GM20000 (cell line): ENCODE measurements at regions not wholly inside any gene's neighbourhood (a gene's known extent, or its start where the extent isn't known, plus 50 kb on each side); places are given as distances from the start of the nearest gene placed in this dataset.

ENCODE experiments used
- DNase-seq: peaks from one replicate; pipeline ENCODE4 v3.0.0; 2012; ENCODE audit warnings: low spot score
- CTCF ChIP-seq: IDR thresholded peaks from 2 replicates; pipeline ENCODE4 v1.5.1; 2012; ENCODE audit warnings: mild to moderate bottlenecking, control low read depth; ENCODE audit errors: extremely low read depth, missing control alignments

GRCh38 chr12:40632171-40632570 lies 60.1 kb upstream of the CNTN1 start:
- TF ChIP-seq CTCF = no peak
- no peak for DNase-seq

- TF ChIP-seq CTCF = no peak
- no peak for DNase-seq
Observed at GRCh38 chr12:40632933-40633332, 59.3 kb upstream of the CNTN1 start.

GRCh38 chr12:40634517-40635131 lies 57.6 kb upstream of the CNTN1 start:
- no peak for DNase-seq
- TF ChIP-seq CTCF = no peak

GRCh38 chr12:40635141-40635731 lies 57.0 kb upstream of the CNTN1 start:
- no peak for DNase-seq
- TF ChIP-seq CTCF = no peak
